ENCODE measurements at regions not wholly inside any gene's neighbourhood (a gene's known extent, or its start where the extent isn't known, plus 50 kb on each side); places are given as distances from the start of the nearest gene placed in this dataset.
"Not testable (repeated sequence)": the region's sequence is repeated elsewhere in the genome, so short reads cannot be mapped to it uniquely, and the experiment has no call there.

DNA sequence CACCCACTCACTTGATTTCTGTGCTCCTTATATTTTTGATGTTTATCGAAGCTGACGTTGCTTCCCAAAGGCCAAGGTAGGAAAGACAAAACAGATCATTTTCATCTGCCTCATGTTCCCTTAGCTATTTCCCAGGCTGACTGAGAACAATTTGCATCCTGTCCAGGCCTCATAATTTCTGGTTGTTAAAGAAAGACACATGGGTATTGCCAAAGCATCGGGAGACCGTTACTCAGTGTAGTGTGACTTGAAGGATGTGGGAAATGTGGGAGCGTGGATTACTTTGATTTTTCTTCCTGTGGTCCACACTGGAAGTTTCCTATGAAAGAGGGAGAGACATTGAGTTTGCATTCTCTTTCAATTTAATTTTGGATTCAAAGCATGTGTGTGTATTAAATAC lies 204.6 kb downstream of the TRIB2 start (continued):
- TF ChIP-seq REST (IDR thresholded peaks at IDR 0.05; ENCODE audit: unreplicated experiment) (no peak), NANOG (IDR thresholded peaks at IDR 0.05; ENCODE audit: borderline replicate concordance) (no peak), STAT1 (IDR thresholded peaks at IDR 0.05; ENCODE audit: unreplicated experiment) (no peak)
- TF ChIP-seq, protein P1, sequence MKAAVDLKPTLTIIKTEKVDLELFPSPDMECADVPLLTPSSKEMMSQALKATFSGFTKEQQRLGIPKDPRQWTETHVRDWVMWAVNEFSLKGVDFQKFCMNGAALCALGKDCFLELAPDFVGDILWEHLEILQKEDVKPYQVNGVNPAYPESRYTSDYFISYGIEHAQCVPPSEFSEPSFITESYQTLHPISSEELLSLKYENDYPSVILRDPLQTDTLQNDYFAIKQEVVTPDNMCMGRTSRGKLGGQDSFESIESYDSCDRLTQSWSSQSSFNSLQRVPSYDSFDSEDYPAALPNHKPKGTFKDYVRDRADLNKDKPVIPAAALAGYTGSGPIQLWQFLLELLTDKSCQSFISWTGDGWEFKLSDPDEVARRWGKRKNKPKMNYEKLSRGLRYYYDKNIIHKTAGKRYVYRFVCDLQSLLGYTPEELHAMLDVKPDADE (IDR thresholded peaks at IDR 0.05): no peak

- ATAC-seq: no peak
- no peaks in the 10 kb centered on the region for H4K20me1 ChIP-seq (replicated peaks; ENCODE audit: insufficient read depth)
Observed at GRCh38 chr2:12923907-12924610, 207.3 kb downstream of the TRIB2 start.

DNA sequence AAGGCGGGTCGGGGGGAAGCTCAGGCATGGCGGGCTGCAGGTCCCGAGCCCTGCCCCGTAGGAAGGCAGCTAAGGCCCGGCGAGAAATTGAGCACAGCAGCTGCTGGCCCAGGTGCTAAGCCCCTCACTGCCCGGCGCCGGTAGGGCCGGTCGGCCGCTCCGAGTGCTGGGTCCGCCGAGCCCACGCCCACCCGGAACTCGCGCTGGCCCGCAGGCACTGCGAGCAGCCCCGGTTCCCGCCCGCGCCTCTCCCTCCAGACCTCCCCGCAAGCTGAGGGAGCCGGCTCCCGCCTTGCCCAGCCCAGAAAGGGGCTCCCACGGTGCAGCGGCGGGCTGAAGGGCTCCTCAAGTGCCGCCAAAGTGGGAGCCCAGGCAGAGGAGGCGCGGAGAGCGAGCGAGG lies 209.9 kb downstream of the TRIB2 start:
- H3K4me3 Mint-ChIP-seq; H3K9me2 ChIP-seq (ENCODE audit: insufficient read depth); H3K79me2 ChIP-seq (replicated peaks; ENCODE audit: insufficient read depth); DNase-seq (ENCODE audit: low spot score); H2AFZ ChIP-seq; H3K27me3 Mint-ChIP-seq (ENCODE audit: insufficient read depth, low read depth, poor library complexity); H3F3A ChIP-seq (replicated peaks; ENCODE audit: low read depth); ATAC-seq; H3K36me3 Mint-ChIP-seq (ENCODE audit: low read depth); H3K36me3 ChIP-seq (ENCODE audit: insufficient read depth); H3K4me3 ChIP-seq; H3K27me3 ChIP-seq (ENCODE audit: insufficient read depth); H3K27ac ChIP-seq (ENCODE audit: low read depth); H4K20me1 ChIP-seq (replicated peaks; ENCODE audit: insufficient read depth); H3K4me2 ChIP-seq; H3K27ac Mint-ChIP-seq: not testable (repeated sequence)
- H3K4me1 ChIP-seq (ENCODE audit: insufficient read depth): peaks cover 19% of the 10 kb centered on the region
- Mint-ChIP-seq H3K4me1 (peaks cover 27% of the 10 kb centered on the region), H3K9me3 (peaks cover 11% of the 10 kb centered on the region; the same call in 2 of the 3 replicates)

More at GRCh38 chr2:12923907-12924610, 207.3 kb downstream of the TRIB2 start:
- H3K9me3 Mint-ChIP-seq: peaks cover 11% of the 10 kb centered on the region; the same call in 2 of the 3 replicates
- no peak for DNase-seq (ENCODE audit: low spot score)
- H3K4me3 Mint-ChIP-seq: no peak overlapping the region
- no peaks in the 10 kb centered on the region for H3K9me2 ChIP-seq (ENCODE audit: insufficient read depth)
- no peak overlapping the region for H3K4me2 ChIP-seq
- no peak for TF ChIP-seq EZH2 (IDR thresholded peaks at IDR 0.05; ENCODE audit: low read depth, unreplicated experiment)
- TF ChIP-seq REST (IDR thresholded peaks at IDR 0.05; ENCODE audit: unreplicated experiment): no peak
- no peak overlapping the region for H3K27ac ChIP-seq (ENCODE audit: low read depth)
- H3F3A ChIP-seq (replicated peaks; ENCODE audit: low read depth): no peaks in the 10 kb centered on the region
- H3K27me3 Mint-ChIP-seq (ENCODE audit: insufficient read depth, low read depth, poor library complexity): peaks cover 2% of the 10 kb centered on the region
- H3K36me3 Mint-ChIP-seq (ENCODE audit: low read depth): peaks cover 7% of the 10 kb centered on the region; the same call in 2 of the 3 replicates
- H3K27ac Mint-ChIP-seq: no peak overlapping the region
- no peaks in the 10 kb centered on the region for H3K27me3 ChIP-seq (ENCODE audit: insufficient read depth)
- H3K36me3 ChIP-seq (ENCODE audit: insufficient read depth): no peaks in the 10 kb centered on the region
- H3K4me1 ChIP-seq (ENCODE audit: insufficient read depth): peaks cover 7% of the 10 kb centered on the region
- no peaks in the 10 kb centered on the region for H3K79me2 ChIP-seq (replicated peaks; ENCODE audit: insufficient read depth)
- peaks cover 13% of the 10 kb centered on the region for H3K4me1 Mint-ChIP-seq
- no peak overlapping the region for H2AFZ ChIP-seq
- no peak overlapping the region for H3K4me3 ChIP-seq
